PC-3 (cell line): ENCODE measurements at regions not wholly inside any gene's neighbourhood (a gene's known extent, or its start where the extent isn't known, plus 50 kb on each side); places are given as distances from the start of the nearest gene placed in this dataset.

Experiments
- ATAC-seq: fragments of 200-7000 bp; cut with Tn5 transposase; 2 replicates; pipeline ENCODE4 v1.9.1; 2020; ENCODE audit warnings: mild to moderate bottlenecking, moderate library complexity
- BruUV-seq: library from RNA; stranded (reverse); fragments of 400-500 nt; replicated peaks from 2 replicates; lab custom pipeline; 2021; lab: Mats Ljungman, UMichigan
- CTCF ChIA-PET: fragments of 300-600 bp; sonication (Branson Sonifier 250); formaldehyde crosslinking; loops from one replicate; lab custom pipeline; 2022; ENCODE audit warnings: antibody characterized with exemption; lab: Charles Lee
- POLR2A ChIA-PET: fragments of 300-600 bp; sonication (Branson Sonifier 250); formaldehyde crosslinking; loops from one replicate; lab custom pipeline; 2022; ENCODE audit warnings: antibody characterized with exemption; ENCODE audit not compliant: unreplicated experiment; lab: Charles Lee
- DNase-seq: peaks from one replicate; pipeline ENCODE4 v3.0.0-alpha.2; 2015
- H2AFZ ChIP-seq: fragments of 300-600 bp; sonication (generic); 2 replicates; pipeline ENCODE4 v1.6.0; 2016; ENCODE audit warnings: antibody characterized with exemption, low read length
- H3F3A ChIP-seq: fragments of 300-600 bp; sonication (generic); one replicate; pipeline ENCODE4 v1.6.0; 2017; ENCODE audit warnings: antibody characterized with exemption, low read length, control low read depth, mild to moderate bottlenecking; ENCODE audit not compliant: unreplicated experiment
- H3K27ac ChIP-seq: fragments of 300-600 bp; sonication (generic); 2 replicates; pipeline ENCODE4 v1.5.1; 2016; ENCODE audit warnings: mild to moderate bottlenecking, low read length
- H3K27me3 ChIP-seq: fragments of 300-600 bp; sonication (generic); 2 replicates; pipeline ENCODE4 v1.6.1; 2016; ENCODE audit warnings: low read length, mixed read lengths
- H3K36me3 ChIP-seq: fragments of 300-600 bp; sonication (generic); 2 replicates; pipeline ENCODE4 v1.6.1; 2016; ENCODE audit warnings: low read depth, mixed run types, low read length, mixed read lengths
- H3K4me1 ChIP-seq: fragments of 300-600 bp; sonication (generic); 2 replicates; pipeline ENCODE4 v1.5.1; 2016; ENCODE audit warnings: low read length; ENCODE audit not compliant: insufficient read depth
- H3K4me2 ChIP-seq: fragments of 300-600 bp; sonication (generic); 2 replicates; pipeline ENCODE4 v1.6.0; 2016; ENCODE audit warnings: low read length
- H3K4me3 ChIP-seq: fragments of 300-600 bp; sonication (generic); 2 replicates; pipeline ENCODE4 v1.5.1; 2016; ENCODE audit warnings: mild to moderate bottlenecking, low read length, mixed read lengths
- H3K79me2 ChIP-seq: fragments of 300-600 bp; sonication (generic); 2 replicates; pipeline ENCODE4 v1.6.1; 2017; ENCODE audit warnings: low read length, mixed read lengths
- H3K9ac ChIP-seq: fragments of 300-600 bp; sonication (generic); 2 replicates; pipeline ENCODE4 v1.6.0; 2016; ENCODE audit warnings: mild to moderate bottlenecking, low read length
- H3K9me2 ChIP-seq: fragments of 300-600 bp; sonication (generic); replicated peaks from 2 replicates; pipeline ENCODE4 v1.6.1; 2016; ENCODE audit warnings: mixed run types, low read length, mixed read lengths
- H3K9me3 ChIP-seq: fragments of 300-600 bp; sonication (generic); 2 replicates; pipeline ENCODE4 v1.6.1; 2016; ENCODE audit warnings: low read length, mixed read lengths
- H4K20me1 ChIP-seq: fragments of 300-600 bp; sonication (generic); 2 replicates; pipeline ENCODE4 v1.6.1; 2016; ENCODE audit warnings: low read length, mixed read lengths
- EZH2 ChIP-seq: fragments of 300-600 bp; sonication (generic); IDR thresholded peaks from one replicate; pipeline ENCODE4 v1.6.1; 2017; ENCODE audit warnings: antibody characterized with exemption, mild to moderate bottlenecking, low read length; ENCODE audit not compliant: unreplicated experiment
- EZH2phosphoT487 ChIP-seq: fragments of 300-600 bp; sonication (generic); IDR thresholded peaks from 2 replicates; pipeline ENCODE4 v1.6.1; 2018; ENCODE audit warnings: mild to moderate bottlenecking, antibody characterized with exemption, low read length, borderline replicate concordance
- intact Hi-C: fragments of 100-400 bp; cut with micrococcal nuclease; formaldehyde crosslinking; loops from 2 replicates; pipeline ENCODE4 v1.9.0; 2023
- TF ChIP-seq, protein P1 (sequence below): fragments of 300-600 bp; sonication (generic); conservative IDR thresholded peaks from 2 replicates; pipeline ENCODE4 v1.5.1; 2017; ENCODE audit warnings: antibody characterized with exemption, low read depth, mild to moderate bottlenecking, low read length

DNA sequence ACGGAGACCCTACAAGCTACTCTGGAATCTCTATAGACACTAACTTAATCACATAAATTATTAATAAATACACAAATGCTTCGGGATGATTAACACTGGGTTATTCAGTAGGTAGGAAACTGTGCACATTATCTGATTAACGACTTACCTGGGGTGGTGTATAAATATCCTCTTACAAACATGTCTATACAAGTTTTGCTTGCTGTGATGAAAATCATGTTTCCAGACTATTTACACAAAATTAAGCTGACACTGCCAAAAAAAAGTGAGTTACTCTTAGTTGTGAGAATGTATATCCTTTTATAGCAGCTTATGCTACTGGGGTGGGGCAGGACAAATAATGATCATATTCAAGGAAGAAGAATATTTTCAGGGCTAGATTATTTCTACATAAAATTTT lies 314.6 kb downstream of the C7orf25 start:
- Histone ChIP-seq H3K4me2 (no peak overlapping the region), H3K9me3 (no peaks in the 10 kb centered on the region), H3K79me2 (no peaks in the 10 kb centered on the region), H3K36me3 (no peaks in the 10 kb centered on the region), H3F3A (no peaks in the 10 kb centered on the region), H3K4me1 (no peaks in the 10 kb centered on the region), H3K9ac (no peak overlapping the region), H3K27ac (no peak overlapping the region), H3K9me2 (no peaks in the 10 kb centered on the region), H4K20me1 (no peaks in the 10 kb centered on the region), H3K4me3 (no peak overlapping the region), H2AFZ (no peak overlapping the region), H3K27me3 (no peaks in the 10 kb centered on the region)
- TF ChIP-seq EZH2 (no peak), EZH2phosphoT487 (no peak)
- TF ChIP-seq, protein P1, sequence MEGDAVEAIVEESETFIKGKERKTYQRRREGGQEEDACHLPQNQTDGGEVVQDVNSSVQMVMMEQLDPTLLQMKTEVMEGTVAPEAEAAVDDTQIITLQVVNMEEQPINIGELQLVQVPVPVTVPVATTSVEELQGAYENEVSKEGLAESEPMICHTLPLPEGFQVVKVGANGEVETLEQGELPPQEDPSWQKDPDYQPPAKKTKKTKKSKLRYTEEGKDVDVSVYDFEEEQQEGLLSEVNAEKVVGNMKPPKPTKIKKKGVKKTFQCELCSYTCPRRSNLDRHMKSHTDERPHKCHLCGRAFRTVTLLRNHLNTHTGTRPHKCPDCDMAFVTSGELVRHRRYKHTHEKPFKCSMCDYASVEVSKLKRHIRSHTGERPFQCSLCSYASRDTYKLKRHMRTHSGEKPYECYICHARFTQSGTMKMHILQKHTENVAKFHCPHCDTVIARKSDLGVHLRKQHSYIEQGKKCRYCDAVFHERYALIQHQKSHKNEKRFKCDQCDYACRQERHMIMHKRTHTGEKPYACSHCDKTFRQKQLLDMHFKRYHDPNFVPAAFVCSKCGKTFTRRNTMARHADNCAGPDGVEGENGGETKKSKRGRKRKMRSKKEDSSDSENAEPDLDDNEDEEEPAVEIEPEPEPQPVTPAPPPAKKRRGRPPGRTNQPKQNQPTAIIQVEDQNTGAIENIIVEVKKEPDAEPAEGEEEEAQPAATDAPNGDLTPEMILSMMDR = no peak
- ChIA-PET CTCF (no interaction called here), POLR2A (no interaction called here)
- intact Hi-C loops = no loop called here
- no TSS peak for BruUV-seq
- ATAC-seq (no peak), DNase-seq (no peak)

DNA sequence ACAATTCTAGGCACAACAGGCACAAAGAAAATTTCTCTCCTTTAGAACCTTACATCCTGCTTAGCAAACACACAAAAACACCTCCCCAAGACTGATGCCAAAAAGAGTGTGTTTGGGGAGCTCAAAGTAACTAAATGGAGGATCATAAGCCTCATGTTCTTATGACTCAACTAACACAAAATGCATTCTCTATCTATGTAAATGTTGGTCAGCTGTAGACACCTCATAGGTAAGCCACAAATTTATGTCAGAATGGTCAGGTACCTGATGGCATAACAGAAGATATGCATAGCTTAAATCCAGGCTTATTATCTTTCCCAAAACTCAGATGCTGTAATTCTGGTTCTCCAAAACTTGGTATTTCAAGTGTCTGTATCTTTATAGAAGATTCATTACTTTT lies 315.1 kb downstream of the C7orf25 start:
- Histone ChIP-seq H2AFZ (no peak overlapping the region), H3K4me1 (no peaks in the 10 kb centered on the region), H3K27me3 (no peaks in the 10 kb centered on the region), H3K36me3 (no peaks in the 10 kb centered on the region), H3F3A (no peaks in the 10 kb centered on the region), H3K79me2 (no peaks in the 10 kb centered on the region), H3K4me3 (no peak overlapping the region), H3K9me2 (no peaks in the 10 kb centered on the region), H3K9ac (no peak overlapping the region), H3K4me2 (no peak overlapping the region), H3K9me3 (no peaks in the 10 kb centered on the region), H3K27ac (no peak overlapping the region), H4K20me1 (no peaks in the 10 kb centered on the region)
- TF ChIP-seq, protein P1 = no peak
- TF ChIP-seq EZH2phosphoT487 (no peak), EZH2 (no peak)
- ATAC-seq = no peak
- CTCF ChIA-PET = no interaction called here
- no TSS peak for BruUV-seq
- no peak for DNase-seq
- intact Hi-C loops = no loop called here
- POLR2A ChIA-PET = no interaction called here

DNA sequence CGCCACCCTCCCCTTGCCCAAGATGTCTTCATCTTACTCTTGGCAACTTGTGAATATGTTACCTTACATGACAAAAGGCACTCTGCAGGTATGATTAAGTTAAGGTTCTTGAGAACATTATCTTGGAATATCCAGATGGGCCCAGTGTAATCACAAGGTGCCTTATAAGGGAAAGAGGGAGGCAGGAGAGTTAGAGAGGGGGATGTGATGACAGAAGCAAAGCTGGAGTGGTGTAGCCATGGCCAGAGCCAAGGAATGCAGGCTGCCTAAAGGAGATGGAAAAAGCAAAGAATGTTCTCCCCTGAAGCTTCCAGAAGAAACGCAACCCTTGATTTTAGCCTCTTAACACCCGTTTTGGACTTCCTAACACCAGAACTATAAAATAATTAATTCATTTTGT lies 318.0 kb downstream of the C7orf25 start:
- ATAC-seq (no peak), DNase-seq (no peak)
- Histone ChIP-seq H3K9me3 (no peaks in the 10 kb centered on the region), H3K9ac (no peak overlapping the region), H3K27me3 (no peaks in the 10 kb centered on the region), H3K79me2 (no peaks in the 10 kb centered on the region), H3K27ac (no peak overlapping the region), H3K9me2 (no peaks in the 10 kb centered on the region), H3F3A (no peaks in the 10 kb centered on the region), H4K20me1 (no peaks in the 10 kb centered on the region), H3K4me2 (no peak overlapping the region), H3K36me3 (no peaks in the 10 kb centered on the region), H3K4me1 (no peaks in the 10 kb centered on the region), H3K4me3 (no peak overlapping the region), H2AFZ (no peak overlapping the region)
- BruUV-seq = no TSS peak
- TF ChIP-seq EZH2phosphoT487 (no peak), EZH2 (no peak)
- TF ChIP-seq, protein P1 = no peak
- intact Hi-C loops = no loop called here
- ChIA-PET CTCF (no interaction called here), POLR2A (no interaction called here)
